Spleen (tissue), 11 donors: ENCODE measurements at regions not wholly inside any gene's neighbourhood (a gene's known extent, or its start where the extent isn't known, plus 50 kb on each side); places are given as distances from the start of the nearest gene placed in this dataset.

ENCODE experiments used
- DNase-seq: peaks from one replicate; pipeline ENCODE4 v3.0.0-alpha.2; 2020
- H3K27ac ChIP-seq, 8 donors: fragments of 200-600 bp; sonication (generic) in 7 of 8; 1 replicate in 4 of 8; 2 replicates in 4 of 8; pipeline versions ENCODE4 v1.5.0 to v1.8.0; 2016 to 2021; ENCODE audit warnings: inconsistent platforms in 4 of 8, mild to moderate bottlenecking in 4 of 8, moderate library complexity in 1 of 8
- H3K27me3 ChIP-seq, 7 donors: fragments of 200-600 bp; sonication (generic) in 6 of 7; replicated peaks in 1 of 7; 1 replicate in 4 of 7; 2 replicates in 3 of 7; pipeline versions ENCODE4 v1.5.0 to v1.8.0; 2016 to 2021; ENCODE audit warnings: inconsistent platforms in 3 of 7, mild to moderate bottlenecking in 1 of 7
- H3K36me3 ChIP-seq, 6 donors: fragments of 200-600 bp; sonication (generic) in 5 of 6; 1 replicate in 4 of 6; 2 replicates in 2 of 6; pipeline versions ENCODE4 v1.5.0 to v1.8.0; 2016 to 2021; ENCODE audit warnings: inconsistent platforms in 2 of 6
- H3K4me1 ChIP-seq, 6 donors: fragments of 200-600 bp; sonication (generic) in 5 of 6; 1 replicate in 3 of 6; 2 replicates in 3 of 6; pipeline versions ENCODE4 v1.5.0 to v1.8.0; 2016 to 2021; ENCODE audit warnings: inconsistent platforms in 3 of 6
- H3K4me3 ChIP-seq, 8 donors: fragments of 200-600 bp; sonication (generic) in 7 of 8; 1 replicate in 4 of 8; 2 replicates in 4 of 8; pipeline versions ENCODE4 v1.5.0 to v1.8.0; 2016 to 2021; ENCODE audit warnings: inconsistent platforms in 4 of 8, mild to moderate bottlenecking in 4 of 8, moderate library complexity in 2 of 8
- H3K9me3 ChIP-seq, 8 donors: fragments of 200-600 bp; sonication (generic) in 7 of 8; 1 replicate in 4 of 8; 2 replicates in 4 of 8; pipeline versions ENCODE4 v1.5.0 to v1.8.0; 2016 to 2021; ENCODE audit warnings: inconsistent platforms in 4 of 8
- POLR2A ChIP-seq, 3 donors: fragments of 450-650 bp; IDR thresholded peaks; one replicate each; pipeline ENCODE4 v1.5.1; 2017; ENCODE audit warnings: antibody characterized with exemption in 3 of 3, mild to moderate bottlenecking in 1 of 3
- POLR2AphosphoS5 ChIP-seq, 3 donors: sonication (generic); formaldehyde crosslinking; IDR thresholded peaks; one replicate each; pipeline ENCODE4 v1.5.1; 2017; ENCODE audit warnings: antibody characterized with exemption in 3 of 3
- WGBS, 5 donors: extraction: QIAGEN DNeasy Blood & Tissue Kit in 3 of 5; methylation state at CpG; one replicate each; pipeline versions ENCODE4 v1.1.5 to v1.1.7; 2013 to 2018; 5-methylcytosine and 5-hydroxymethylcytosine counted together
- intact Hi-C: fragments of 100-400 bp; cut with DNase I; formaldehyde crosslinking; loops from one replicate; pipeline ENCODE4 v1.15.0; 2023; ENCODE audit warnings: low total_unique reads
- TF ChIP-seq, protein P1 (sequence below), 11 experiments: fragments of 200-600 bp in 7 of 11; fragments of 450-650 bp in 4 of 11; sonication (generic) in 4 of 11; IDR thresholded peaks in 8 of 11; conservative IDR thresholded peaks in 3 of 11; 1 replicate in 7 of 11; 2 replicates in 4 of 11; pipeline versions ENCODE4 v1.4.0 to v1.8.0; 2016 to 2021; ENCODE audit warnings: antibody characterized with exemption in 11 of 11, inconsistent platforms in 4 of 11, mild to moderate bottlenecking in 1 of 11
- donor health status: healthy with polysubstance abuse.
- donor health status: DM: no; HTN: no; CAD: no; lungs with moderate emphysema.
- donor health status: DM: no; HTN: no; CAD: no.
- donor health status: Bipolar disorder and iron deficiency.
- donor health status: healthy.
- donor health status: DM: no; HTN: no; CAD: no.
- donor health status: DM: yes; HTN: yes; CAD: no.

DNA sequence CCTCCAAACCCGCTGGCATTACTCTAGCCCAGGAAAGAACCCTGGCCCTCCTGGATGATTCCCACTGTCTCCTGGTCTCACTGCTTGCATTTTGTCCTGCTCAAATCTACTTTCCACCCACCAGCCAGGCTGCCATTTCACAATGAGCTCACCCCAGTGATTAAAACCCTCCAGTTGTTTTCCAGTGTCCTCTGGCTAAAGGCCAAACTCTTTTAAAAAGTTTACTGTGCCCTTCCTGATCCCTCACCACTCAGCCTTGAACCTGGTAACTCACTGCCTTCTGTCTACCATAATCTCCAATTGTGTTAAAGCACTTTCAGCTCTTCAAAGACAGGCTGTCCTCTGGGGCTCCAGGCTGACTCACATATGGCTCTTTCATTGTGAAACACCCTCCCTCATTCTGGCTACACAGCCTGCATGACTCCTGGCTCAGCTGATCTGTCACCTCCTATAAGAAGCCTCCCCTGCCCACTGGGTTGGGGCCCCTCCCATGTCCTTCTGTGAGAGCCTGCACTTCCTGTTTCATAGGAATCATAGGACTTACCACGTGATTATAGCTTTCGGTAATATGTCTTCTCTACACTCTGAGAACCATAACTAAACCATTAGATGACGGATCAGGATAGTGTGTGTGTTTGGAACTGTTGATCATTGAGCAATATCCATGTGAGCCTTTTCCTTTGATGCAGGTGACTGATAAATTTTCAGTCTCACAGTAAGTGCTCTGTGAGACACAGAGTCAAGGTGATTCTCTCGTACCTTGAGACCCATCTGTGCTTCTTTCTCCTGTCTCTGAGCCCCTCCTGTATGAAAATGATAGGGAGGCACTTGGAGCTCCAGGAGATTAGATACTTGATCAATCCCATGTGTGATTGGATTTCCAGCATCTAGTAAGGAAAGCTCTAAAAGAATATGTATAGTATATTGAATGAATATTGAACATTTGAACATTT, 590.8 kb upstream of the ID2 start:
- Histone ChIP-seq H3K27me3 (no peaks in the 10 kb centered on the region), H3K9me3 (no peaks in the 10 kb centered on the region), H3K4me3 (no peak overlapping the region), H3K36me3 (no peaks in the 10 kb centered on the region), H3K27ac (peak overlapping the region in 2 of 8 donors; percentile 7 to 28), H3K4me1 (peaks cover 0 to 7% (median 0%) of the 10 kb centered on the region in 6 donors)
- DNase-seq, result peak; percentile 76
- 60 to 79% (median 67%) methylated on average over 5 of the region's 5 CpGs for WGBS, 5 donors
- intact Hi-C loops, result no loop called here
- TF ChIP-seq POLR2AphosphoS5 (IDR thresholded peaks at IDR 0.05), result no peak
- TF ChIP-seq, protein P1, sequence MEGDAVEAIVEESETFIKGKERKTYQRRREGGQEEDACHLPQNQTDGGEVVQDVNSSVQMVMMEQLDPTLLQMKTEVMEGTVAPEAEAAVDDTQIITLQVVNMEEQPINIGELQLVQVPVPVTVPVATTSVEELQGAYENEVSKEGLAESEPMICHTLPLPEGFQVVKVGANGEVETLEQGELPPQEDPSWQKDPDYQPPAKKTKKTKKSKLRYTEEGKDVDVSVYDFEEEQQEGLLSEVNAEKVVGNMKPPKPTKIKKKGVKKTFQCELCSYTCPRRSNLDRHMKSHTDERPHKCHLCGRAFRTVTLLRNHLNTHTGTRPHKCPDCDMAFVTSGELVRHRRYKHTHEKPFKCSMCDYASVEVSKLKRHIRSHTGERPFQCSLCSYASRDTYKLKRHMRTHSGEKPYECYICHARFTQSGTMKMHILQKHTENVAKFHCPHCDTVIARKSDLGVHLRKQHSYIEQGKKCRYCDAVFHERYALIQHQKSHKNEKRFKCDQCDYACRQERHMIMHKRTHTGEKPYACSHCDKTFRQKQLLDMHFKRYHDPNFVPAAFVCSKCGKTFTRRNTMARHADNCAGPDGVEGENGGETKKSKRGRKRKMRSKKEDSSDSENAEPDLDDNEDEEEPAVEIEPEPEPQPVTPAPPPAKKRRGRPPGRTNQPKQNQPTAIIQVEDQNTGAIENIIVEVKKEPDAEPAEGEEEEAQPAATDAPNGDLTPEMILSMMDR (IDR thresholded peaks at IDR 0.05 in 8 of 11, conservative IDR thresholded peaks at IDR 0.05 in 3 of 11), result no peak
- TF ChIP-seq POLR2A (IDR thresholded peaks at IDR 0.05), result no peak

DNA sequence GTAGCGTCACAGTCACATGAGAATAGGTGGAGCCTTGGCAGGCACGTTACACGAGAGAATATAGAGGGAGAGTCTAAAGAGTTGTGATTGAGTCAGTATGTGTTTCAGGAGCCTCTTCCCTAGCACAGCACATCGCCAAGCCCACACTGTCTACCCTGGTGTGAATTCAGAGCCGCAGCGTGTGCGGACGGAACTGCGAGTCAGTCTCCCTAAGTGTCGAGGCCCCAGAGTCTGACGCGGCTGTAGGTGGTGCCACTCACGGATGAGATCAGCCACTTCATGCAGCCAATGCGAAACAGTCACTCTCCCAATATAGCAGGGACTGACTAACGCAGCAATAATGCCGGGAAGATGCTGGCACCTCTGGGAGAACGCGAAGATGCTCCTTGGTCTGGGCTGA, 587.3 kb upstream of the ID2 start:
- no peaks in the 10 kb centered on the region for H3K36me3 ChIP-seq
- 92 to 97% (median 96%) methylated on average over 18 of the region's 18 CpGs for WGBS, 5 donors
- H3K27ac ChIP-seq, result no peak overlapping the region
- no peaks in the 10 kb centered on the region for H3K27me3 ChIP-seq
- H3K4me1 ChIP-seq, result peaks cover 0 to 7% (median 0%) of the 10 kb centered on the region in 6 donors
- DNase-seq, result no peak
- TF ChIP-seq, protein P1 (IDR thresholded peaks at IDR 0.05 in 8 of 11, conservative IDR thresholded peaks at IDR 0.05 in 3 of 11), result no peak
- TF ChIP-seq POLR2AphosphoS5 (IDR thresholded peaks at IDR 0.05) (no peak), POLR2A (IDR thresholded peaks at IDR 0.05) (no peak)
- intact Hi-C loops, result no loop called here
- H3K4me3 ChIP-seq, result no peak overlapping the region
- peaks cover 0 to 6% (median 0%) of the 10 kb centered on the region in 8 donors for H3K9me3 ChIP-seq

DNA sequence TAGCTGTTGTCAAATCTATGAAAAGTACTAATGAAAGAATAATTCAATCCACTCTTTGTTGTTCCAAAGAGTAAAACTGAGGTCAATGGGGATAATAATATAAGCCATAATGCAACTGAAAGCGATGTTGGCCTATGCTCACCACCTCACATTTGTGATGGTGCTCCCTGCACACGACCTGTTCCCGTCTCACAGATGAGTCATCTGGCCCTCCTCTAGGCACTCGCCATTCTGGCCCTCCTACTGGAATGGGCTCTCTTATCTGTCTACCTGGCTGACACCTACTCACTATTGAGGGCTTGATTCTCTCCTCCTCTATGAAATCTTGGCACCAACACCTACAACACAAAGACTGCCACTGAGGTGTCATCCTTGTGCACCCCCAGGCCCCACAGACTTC, 585.9 kb upstream of the ID2 start:
- peaks cover 0 to 5% (median 0%) of the 10 kb centered on the region in 6 donors for H3K4me1 ChIP-seq
- no peaks in the 10 kb centered on the region for H3K27me3 ChIP-seq
- H3K27ac ChIP-seq, result no peak overlapping the region
- 85 to 94% (median 92%) methylated on average over 4 of the region's 4 CpGs for WGBS, 5 donors
- TF ChIP-seq, protein P1 (IDR thresholded peaks at IDR 0.05 in 8 of 11, conservative IDR thresholded peaks at IDR 0.05 in 3 of 11), result no peak
- TF ChIP-seq POLR2AphosphoS5 (IDR thresholded peaks at IDR 0.05), result no peak
- no peak for TF ChIP-seq POLR2A (IDR thresholded peaks at IDR 0.05)
- DNase-seq, result no peak
- H3K36me3 ChIP-seq, result no peaks in the 10 kb centered on the region
- H3K4me3 ChIP-seq, result no peak overlapping the region
- peaks cover 0 to 6% (median 0%) of the 10 kb centered on the region in 8 donors for H3K9me3 ChIP-seq
- intact Hi-C loops, result no loop called here

DNA sequence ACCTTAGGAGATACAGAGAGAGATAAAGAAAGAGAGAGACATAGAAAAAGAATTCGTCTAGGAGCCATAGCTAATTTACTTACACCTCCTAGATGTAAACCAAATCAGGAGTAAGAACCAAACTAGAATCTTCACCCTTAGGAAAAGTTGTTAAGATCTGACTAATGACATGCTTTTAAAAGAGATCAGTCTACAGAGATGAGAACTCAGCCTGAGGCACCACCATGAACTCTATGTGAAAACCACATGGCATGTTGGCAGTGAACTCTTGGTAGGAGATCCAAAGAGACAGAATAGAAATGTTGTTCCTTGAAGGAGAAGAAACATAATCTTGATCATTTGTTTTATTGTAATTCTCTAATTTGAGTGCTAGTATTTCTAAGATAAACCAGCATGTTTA, 585.4 kb upstream of the ID2 start:
- intact Hi-C loops, result no loop called here
- H3K4me1 ChIP-seq, result no peaks in the 10 kb centered on the region
- H3K27ac ChIP-seq, result no peak overlapping the region
- H3K27me3 ChIP-seq, result no peaks in the 10 kb centered on the region
- 73 to 91% (median 84%) methylated on average over 1 of the region's 1 CpG for WGBS, 5 donors
- DNase-seq, result no peak
- H3K9me3 ChIP-seq, result peaks cover 0 to 6% (median 0%) of the 10 kb centered on the region in 8 donors
- no peak for TF ChIP-seq POLR2AphosphoS5 (IDR thresholded peaks at IDR 0.05)
- TF ChIP-seq, protein P1 (IDR thresholded peaks at IDR 0.05 in 8 of 11, conservative IDR thresholded peaks at IDR 0.05 in 3 of 11), result no peak
- no peak for TF ChIP-seq POLR2A (IDR thresholded peaks at IDR 0.05)
- H3K36me3 ChIP-seq, result no peaks in the 10 kb centered on the region
- no peak overlapping the region for H3K4me3 ChIP-seq
